Epithelial cell of esophagus (primary cell): ENCODE measurements at regions not wholly inside any gene's neighbourhood (a gene's known extent, or its start where the extent isn't known, plus 50 kb on each side); places are given as distances from the start of the nearest gene placed in this dataset.

Experiments
- DNase-seq: peaks from one replicate; pipeline ENCODE4 v3.0.0; 2010; ENCODE audit warnings: low read depth
- H3K4me3 ChIP-seq: 2 replicates; pipeline ENCODE4 v1.5.1; 2011; ENCODE audit warnings: mild to moderate bottlenecking, low read length, control low read depth
- TF ChIP-seq, protein P1 (sequence below): IDR thresholded peaks from 2 replicates; pipeline ENCODE4 v1.5.1; 2011; ENCODE audit warnings: low read depth, mild to moderate bottlenecking, low read length, control low read depth, inconsistent platforms; ENCODE audit not compliant: insufficient read depth; ENCODE audit errors: missing control alignments

DNA sequence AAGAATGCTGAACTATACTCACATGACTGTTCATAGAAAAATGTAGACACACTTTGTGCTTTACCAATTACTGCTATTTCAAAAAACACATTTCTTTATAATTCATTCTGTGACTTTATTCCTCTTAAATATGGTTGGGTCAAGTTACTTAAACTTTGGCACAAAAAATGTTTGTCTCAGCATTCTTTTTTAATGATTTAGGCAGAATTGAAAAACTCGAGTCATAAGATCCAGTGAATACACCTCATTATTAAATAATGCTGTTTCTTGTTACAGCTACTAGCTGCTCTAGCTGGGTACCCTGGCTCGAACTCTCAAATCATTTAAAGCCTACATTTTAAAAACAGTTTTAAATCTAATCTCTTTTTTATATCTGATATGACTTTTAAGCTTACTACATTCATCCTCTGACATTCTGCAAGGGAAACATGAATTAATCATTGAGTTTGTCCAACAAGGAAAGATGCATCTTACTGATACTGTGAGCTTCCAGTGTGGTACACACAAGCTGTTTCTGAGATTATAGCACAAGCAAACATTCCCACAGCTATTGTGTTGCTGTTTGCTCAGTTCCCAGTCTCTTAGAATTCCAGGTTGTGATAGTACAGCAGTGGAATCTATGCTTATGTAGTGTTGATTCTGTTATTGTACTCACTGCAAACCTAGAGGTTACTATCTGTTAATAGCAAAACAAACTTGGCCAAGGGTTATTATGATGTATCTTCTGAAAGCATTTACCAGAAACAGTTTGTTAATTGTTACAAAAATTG lies 746.5 kb downstream of the USP25 start:
- TF ChIP-seq, protein P1, sequence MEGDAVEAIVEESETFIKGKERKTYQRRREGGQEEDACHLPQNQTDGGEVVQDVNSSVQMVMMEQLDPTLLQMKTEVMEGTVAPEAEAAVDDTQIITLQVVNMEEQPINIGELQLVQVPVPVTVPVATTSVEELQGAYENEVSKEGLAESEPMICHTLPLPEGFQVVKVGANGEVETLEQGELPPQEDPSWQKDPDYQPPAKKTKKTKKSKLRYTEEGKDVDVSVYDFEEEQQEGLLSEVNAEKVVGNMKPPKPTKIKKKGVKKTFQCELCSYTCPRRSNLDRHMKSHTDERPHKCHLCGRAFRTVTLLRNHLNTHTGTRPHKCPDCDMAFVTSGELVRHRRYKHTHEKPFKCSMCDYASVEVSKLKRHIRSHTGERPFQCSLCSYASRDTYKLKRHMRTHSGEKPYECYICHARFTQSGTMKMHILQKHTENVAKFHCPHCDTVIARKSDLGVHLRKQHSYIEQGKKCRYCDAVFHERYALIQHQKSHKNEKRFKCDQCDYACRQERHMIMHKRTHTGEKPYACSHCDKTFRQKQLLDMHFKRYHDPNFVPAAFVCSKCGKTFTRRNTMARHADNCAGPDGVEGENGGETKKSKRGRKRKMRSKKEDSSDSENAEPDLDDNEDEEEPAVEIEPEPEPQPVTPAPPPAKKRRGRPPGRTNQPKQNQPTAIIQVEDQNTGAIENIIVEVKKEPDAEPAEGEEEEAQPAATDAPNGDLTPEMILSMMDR: no peak
- H3K4me3 ChIP-seq: no peak overlapping the region
- no peak for DNase-seq

DNA sequence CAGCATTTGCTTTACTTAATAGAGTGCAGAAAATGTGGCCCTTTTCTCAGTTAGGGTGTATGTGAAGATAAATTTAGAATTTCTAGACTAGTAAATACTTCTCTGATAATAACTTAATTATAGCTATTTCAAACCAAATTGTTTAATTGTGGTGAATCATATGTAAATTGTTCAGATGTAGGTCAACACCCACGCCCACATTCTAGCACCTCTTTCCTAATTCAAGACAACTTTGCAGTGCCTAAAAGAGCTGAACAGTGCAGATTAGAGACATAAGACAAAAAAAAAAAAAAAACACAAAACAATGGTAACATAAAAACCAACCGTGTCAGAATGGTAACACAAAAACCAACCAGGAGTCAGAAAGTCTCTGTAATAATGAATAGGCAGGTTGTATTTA lies 758.3 kb downstream of the USP25 start:
- DNase-seq: peak; percentile 12
- H3K4me3 ChIP-seq: no peak overlapping the region
- TF ChIP-seq, protein P1: no peak

DNA sequence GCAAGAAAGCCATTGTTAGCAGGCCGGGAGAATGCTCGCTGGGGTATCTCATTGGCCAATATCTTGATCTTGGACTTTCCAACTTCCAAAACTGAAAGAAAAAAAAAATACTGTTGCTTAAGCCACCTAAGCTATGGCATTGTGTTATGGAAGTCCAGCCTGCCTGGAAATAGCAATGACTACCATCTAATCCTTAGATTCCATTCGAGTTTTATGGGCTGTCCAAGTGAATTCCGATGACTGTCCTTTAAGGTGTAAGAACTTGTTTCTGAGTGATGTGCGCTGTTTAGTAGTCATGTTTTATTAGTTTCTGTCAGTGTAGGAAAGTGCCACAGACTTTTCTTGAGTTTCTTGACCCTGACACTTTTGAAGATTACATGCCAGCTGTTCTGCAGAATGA lies 762.6 kb downstream of the USP25 start:
- TF ChIP-seq, protein P1: no peak
- no peak for DNase-seq
- H3K4me3 ChIP-seq: no peak overlapping the region

DNA sequence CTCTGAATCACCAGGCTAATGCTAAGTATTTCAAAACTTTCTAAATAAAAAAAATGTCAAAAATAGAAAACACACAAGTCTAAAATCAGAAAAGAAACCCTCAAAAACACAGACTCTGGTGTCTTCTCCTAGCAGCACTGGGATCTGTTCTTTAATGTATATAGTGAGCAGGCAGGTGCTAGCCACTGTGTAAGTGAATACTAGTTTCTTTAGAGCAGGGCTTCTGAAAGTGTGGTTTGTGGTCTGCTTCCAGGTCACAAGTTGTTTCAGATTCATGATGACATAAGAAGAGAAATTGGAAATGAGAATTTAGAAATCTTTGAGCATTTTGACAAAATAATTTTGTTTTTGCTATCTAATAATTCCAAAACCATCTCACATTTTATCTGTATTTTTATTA lies 763.1 kb downstream of the USP25 start:
- no peak for DNase-seq
- TF ChIP-seq, protein P1: no peak
- H3K4me3 ChIP-seq: no peak overlapping the region

DNA sequence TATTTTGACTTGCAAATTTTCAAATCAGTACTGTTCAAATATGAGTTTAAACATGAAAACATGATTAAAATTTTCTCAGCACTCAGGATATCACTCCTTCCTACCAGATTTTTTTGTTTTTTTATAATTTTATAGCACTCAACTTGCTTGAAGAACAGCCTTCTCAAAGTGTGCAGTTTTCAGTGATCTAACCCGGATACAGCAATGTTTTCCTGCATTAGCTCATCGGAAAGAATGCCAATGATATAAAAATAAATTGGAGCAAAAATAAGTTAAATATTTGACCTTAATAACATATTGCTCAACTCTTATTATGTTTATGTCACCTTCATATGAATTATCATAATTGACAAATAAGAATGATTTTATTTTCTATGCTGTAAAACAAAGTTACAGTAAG lies 766.8 kb downstream of the USP25 start:
- no peak for DNase-seq
- TF ChIP-seq, protein P1: no peak

DNA sequence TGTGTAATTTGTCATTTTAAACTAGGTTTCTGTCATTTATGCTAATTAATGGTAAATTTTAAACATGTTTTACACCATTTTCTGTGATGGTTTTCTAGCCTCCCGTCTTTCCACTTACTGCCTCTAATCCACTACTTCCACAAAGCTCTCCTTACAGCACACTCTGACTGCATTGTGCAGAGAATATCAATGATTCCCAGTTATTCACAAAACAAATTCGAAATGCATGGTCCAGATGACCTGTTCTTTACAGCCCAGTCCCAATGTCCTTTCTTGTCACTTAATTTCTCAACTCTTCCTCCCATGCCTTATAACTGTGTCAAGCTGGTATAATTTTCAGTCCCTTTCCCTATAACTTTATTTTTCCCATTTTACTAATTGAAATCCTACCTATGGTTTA lies 770.5 kb downstream of the USP25 start:
- DNase-seq: no peak
- TF ChIP-seq, protein P1: no peak
- H3K4me3 ChIP-seq: no peak overlapping the region

More for the DNA sequence above, 766.8 kb downstream of the USP25 start:
- no peak overlapping the region for H3K4me3 ChIP-seq

DNA sequence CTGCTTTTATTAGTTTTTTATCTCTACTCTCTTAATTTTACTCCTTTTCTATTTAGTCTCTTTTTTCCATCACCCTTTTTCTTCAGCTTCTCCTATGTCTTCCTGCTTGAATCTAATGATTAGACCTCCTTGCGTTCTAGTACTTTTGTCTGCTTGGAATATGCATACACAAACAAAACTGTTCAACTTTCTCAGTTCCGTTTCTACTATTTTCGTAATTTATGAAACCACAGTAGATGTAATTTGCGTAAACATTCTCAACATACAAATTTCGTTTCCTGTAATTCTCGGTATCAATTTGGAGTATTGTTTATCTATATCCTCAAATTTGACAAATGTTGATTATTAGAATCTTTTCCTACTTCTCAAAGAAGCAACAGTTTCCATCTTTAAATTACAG lies 772.5 kb downstream of the USP25 start:
- TF ChIP-seq, protein P1: no peak
- no peak overlapping the region for H3K4me3 ChIP-seq
- no peak for DNase-seq
